CD4-positive, alpha-beta T cell treated with Interleukin-1 beta for 1 hour (primary cell): ENCODE measurements at regions not wholly inside any gene's neighbourhood (a gene's known extent, or its start where the extent isn't known, plus 50 kb on each side); places are given as distances from the start of the nearest gene placed in this dataset.

Source experiments
- DNase-seq, 2 donors: peaks; one replicate each; pipeline ENCODE4 v3.0.0-alpha.2; 2020 to 2022

DNA sequence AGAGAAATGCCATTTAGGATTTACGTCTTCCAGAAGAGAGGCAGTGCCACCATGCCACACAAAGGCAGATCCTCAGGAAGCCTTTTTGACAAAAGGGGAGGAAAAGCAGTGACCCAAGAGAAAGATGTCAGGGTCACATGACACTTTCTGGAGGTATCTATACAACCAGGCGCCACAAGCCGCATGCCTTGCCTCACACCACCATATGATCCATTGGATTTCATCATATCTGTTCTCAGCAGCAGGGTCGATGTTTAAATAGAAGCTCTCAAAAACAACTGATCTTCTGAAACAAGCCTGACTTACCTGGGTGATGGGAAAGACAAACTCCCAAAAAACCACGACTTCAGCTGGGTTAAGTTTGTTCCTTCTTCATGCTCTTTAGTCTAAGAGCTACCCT lies 52.5 kb upstream of the UNC5B start:
- no peak for DNase-seq

DNA sequence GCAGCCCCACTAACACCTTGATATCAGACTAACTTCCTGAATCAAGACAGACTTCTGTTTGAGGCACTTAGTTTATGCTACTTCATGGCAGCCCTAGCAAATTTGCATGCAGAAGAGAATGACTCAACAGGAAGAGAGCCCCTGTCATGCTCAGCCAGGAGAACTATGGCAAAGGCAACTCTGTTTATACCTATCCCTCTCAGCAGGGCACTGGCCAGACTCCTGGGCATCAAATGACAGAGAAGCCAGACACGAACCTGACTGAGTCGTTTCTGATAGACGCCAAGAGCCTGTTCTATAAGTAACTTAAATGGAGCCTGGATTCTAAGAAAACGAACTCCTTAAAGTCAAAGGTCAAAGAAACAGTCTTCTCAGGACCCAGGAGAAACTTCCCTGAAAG lies 50.9 kb upstream of the UNC5B start:
- no peak for DNase-seq
